IMR-90 (cell line): ENCODE measurements at regions not wholly inside any gene's neighbourhood (a gene's known extent, or its start where the extent isn't known, plus 50 kb on each side); places are given as distances from the start of the nearest gene placed in this dataset.

Source experiments
- ATAC-seq: fragments of 200-7000 bp; cut with Tn5 transposase; 2 replicates; pipeline ENCODE4 v1.9.1; 2020; ENCODE audit warnings: low read depth, mild to moderate bottlenecking, moderate library complexity
- BruUV-seq: library from RNA; stranded (reverse); fragments of 400-500 nt; replicated peaks from 2 replicates; lab custom pipeline; 2021; lab: Mats Ljungman, UMichigan
- CTCF ChIA-PET: fragments of 300-600 bp; formaldehyde crosslinking; extraction: SDS; loops from one replicate; lab custom pipeline; 2021; ENCODE audit warnings: antibody characterized with exemption; lab: Yijun Ruan, JAX
- POLR2A ChIA-PET: fragments of 300-600 bp; sonication (Branson Sonifier 250); formaldehyde crosslinking; loops from one replicate; lab custom pipeline; 2022; ENCODE audit warnings: antibody characterized with exemption; ENCODE audit not compliant: unreplicated experiment; lab: Charles Lee
- DNase-seq: peaks from one replicate; pipeline ENCODE4 v3.0.0; 2013
- H2AFZ ChIP-seq: replicated peaks from 2 replicates; pipeline ENCODE3; 2013; ENCODE audit warnings: low read length, mild to moderate bottlenecking; ENCODE audit not compliant: poor library complexity
- H2AK5ac ChIP-seq: 2 replicates; pipeline ENCODE4 v1.6.1; 2013; ENCODE audit warnings: low read depth, low read length, inconsistent platforms
- H2AK9ac ChIP-seq: replicated peaks from 2 replicates; pipeline ENCODE3; 2013; ENCODE audit warnings: mild to moderate bottlenecking, low read depth, low read length, moderate library complexity; ENCODE audit not compliant: poor library complexity
- H2BK120ac ChIP-seq: 2 replicates; pipeline ENCODE4 v1.6.1; 2013; ENCODE audit warnings: low read depth, low read length, inconsistent platforms
- H2BK15ac ChIP-seq: 3 replicates; pipeline ENCODE4 v1.6.1; 2013; ENCODE audit warnings: low read depth, low read length, inconsistent platforms
- H2BK20ac ChIP-seq: 2 replicates; pipeline ENCODE4 v1.6.1; 2013; ENCODE audit warnings: low read depth, mild to moderate bottlenecking, inconsistent platforms, low read length, moderate library complexity
- H2BK5ac ChIP-seq: 2 replicates; pipeline ENCODE4 v1.6.1; 2013; ENCODE audit warnings: mild to moderate bottlenecking, low read depth, low read length, inconsistent platforms; ENCODE audit not compliant: poor library complexity, severe bottlenecking
- H3K14ac ChIP-seq: replicated peaks from 2 replicates; pipeline ENCODE4 v1.6.1; 2013; ENCODE audit warnings: low read depth, low read length, inconsistent platforms
- H3K18ac ChIP-seq: 2 replicates; pipeline ENCODE4 v1.6.1; 2013; ENCODE audit warnings: low read depth, low read length, control low read depth
- H3K23ac ChIP-seq: 2 replicates; pipeline ENCODE4 v1.6.1; 2013; ENCODE audit warnings: low read depth, low read length, inconsistent platforms
- H3K27ac ChIP-seq: 2 replicates; pipeline ENCODE4 v1.5.1; 2013; ENCODE audit warnings: mild to moderate bottlenecking, control low read depth, low read length; ENCODE audit not compliant: insufficient read depth
- H3K27me3 ChIP-seq: 2 replicates; pipeline ENCODE4 v1.6.1; 2013; ENCODE audit warnings: low read length; ENCODE audit not compliant: control insufficient read depth, insufficient read depth
- H3K36me3 ChIP-seq: 2 replicates; pipeline ENCODE4 v1.6.1; 2013; ENCODE audit warnings: low read length, mixed read lengths; ENCODE audit not compliant: control insufficient read depth, insufficient read depth
- H3K4ac ChIP-seq: 2 replicates; pipeline ENCODE4 v1.6.1; 2013; ENCODE audit warnings: low read depth, low read length, inconsistent platforms
- H3K4me1 ChIP-seq: 2 replicates; pipeline ENCODE4 v1.6.1; 2013; ENCODE audit warnings: low read length, mixed read lengths; ENCODE audit not compliant: control insufficient read depth, insufficient read depth
- H3K4me2 ChIP-seq: 2 replicates; pipeline ENCODE4 v1.6.1; 2013; ENCODE audit warnings: low read depth, mild to moderate bottlenecking, control low read depth, low read length, moderate library complexity
- H3K4me3 ChIP-seq: 2 replicates; pipeline ENCODE4 v1.5.1; 2013; ENCODE audit warnings: low read depth, mild to moderate bottlenecking, control low read depth, low read length, moderate library complexity; ENCODE audit not compliant: insufficient read depth
- H3K56ac ChIP-seq: 2 replicates; pipeline ENCODE4 v1.6.1; 2013; ENCODE audit warnings: low read length, inconsistent platforms; ENCODE audit not compliant: insufficient read depth; ENCODE audit errors: extremely low read depth
- H3K79me1 ChIP-seq, 2 experiments: 2 replicates each; pipeline ENCODE4 v1.6.1; 2013; ENCODE audit warnings: low read length in 2 of 2, inconsistent platforms in 1 of 2, low read depth in 1 of 2
- H3K9ac ChIP-seq: 2 replicates; pipeline ENCODE4 v1.6.1; 2013; ENCODE audit warnings: low read depth, low read length, control low read depth
- H3K9me1 ChIP-seq: 2 replicates; pipeline ENCODE4 v1.6.1; 2013; ENCODE audit warnings: low read length, inconsistent platforms; ENCODE audit not compliant: insufficient read depth
- H3K9me3 ChIP-seq: 2 replicates; pipeline ENCODE4 v1.6.1; 2013; ENCODE audit warnings: low read length; ENCODE audit not compliant: control insufficient read depth, insufficient read depth
- H4K20me1 ChIP-seq: 2 replicates; pipeline ENCODE4 v1.6.1; 2013; ENCODE audit warnings: low read length, inconsistent platforms; ENCODE audit not compliant: insufficient read depth
- H4K5ac ChIP-seq: 2 replicates; pipeline ENCODE4 v1.6.1; 2013; ENCODE audit warnings: mild to moderate bottlenecking, low read depth, low read length, control low read depth
- H4K8ac ChIP-seq, 2 experiments: 2 replicates each; pipeline ENCODE4 v1.6.1; 2013; ENCODE audit warnings: low read depth in 2 of 2, low read length in 2 of 2, control low read depth in 1 of 2, inconsistent platforms in 1 of 2
- H4K91ac ChIP-seq: 2 replicates; pipeline ENCODE4 v1.6.1; 2013; ENCODE audit warnings: low read depth, low read length, inconsistent platforms; ENCODE audit not compliant: insufficient read depth
- BHLHE40 ChIP-seq: fragments of 150-350 bp; IDR thresholded peaks from 2 replicates; pipeline ENCODE4 v1.6.1; 2016; ENCODE audit warnings: mild to moderate bottlenecking, low read depth, low read length
- CEBPB ChIP-seq: IDR thresholded peaks from 2 replicates; pipeline ENCODE4 v1.6.1; 2012; ENCODE audit warnings: low read depth, low read length, improper control_type of control experiment
- CHD1 ChIP-seq: IDR thresholded peaks from 2 replicates; pipeline ENCODE4 v1.6.1; 2012; ENCODE audit warnings: low read depth, low read length, improper control_type of control experiment
- FOS ChIP-seq: fragments of 150-350 bp; IDR thresholded peaks from 2 replicates; pipeline ENCODE4 v1.6.1; 2016; ENCODE audit warnings: low read depth, low read length
- MAFK ChIP-seq: IDR thresholded peaks from 2 replicates; pipeline ENCODE4 v1.6.1; 2012; ENCODE audit warnings: low read depth, low read length, improper control_type of control experiment
- MAZ ChIP-seq: IDR thresholded peaks from 2 replicates; pipeline ENCODE4 v1.6.1; 2012; ENCODE audit warnings: low read depth, mild to moderate bottlenecking, low read length, improper control_type of control experiment, moderate library complexity, borderline replicate concordance
- MXI1 ChIP-seq: IDR thresholded peaks from 2 replicates; pipeline ENCODE4 v1.6.1; 2012; ENCODE audit warnings: low read depth, mild to moderate bottlenecking, low read length, moderate library complexity, borderline replicate concordance
- NFE2L2 ChIP-seq: fragments of 150-350 bp; IDR thresholded peaks from 2 replicates; pipeline ENCODE4 v1.6.1; 2016; ENCODE audit warnings: low read depth, mild to moderate bottlenecking, low read length
- POLR2A ChIP-seq: IDR thresholded peaks from 2 replicates; pipeline ENCODE4 v1.6.1; 2012; ENCODE audit warnings: mild to moderate bottlenecking, low read depth, low read length
- RAD21 ChIP-seq: IDR thresholded peaks from 2 replicates; pipeline ENCODE4 v1.6.1; 2012; ENCODE audit warnings: low read length, improper control_type of control experiment
- RCOR1 ChIP-seq: IDR thresholded peaks from 2 replicates; pipeline ENCODE4 v1.6.1; 2012; ENCODE audit warnings: mild to moderate bottlenecking, low read length, improper control_type of control experiment; ENCODE audit not compliant: insufficient replicate concordance
- RFX5 ChIP-seq: IDR thresholded peaks from 2 replicates; pipeline ENCODE4 v1.8.0; 2012; ENCODE audit warnings: low read depth, mild to moderate bottlenecking, low read length, moderate library complexity
- SMC3 ChIP-seq: fragments of 150-350 bp; IDR thresholded peaks from 2 replicates; pipeline ENCODE4 v1.6.1; 2016; ENCODE audit warnings: low read depth, mild to moderate bottlenecking, antibody characterized with exemption, low read length, moderate library complexity
- WGBS, 2 experiments: methylation state at CpG; one replicate each; pipeline versions ENCODE4 v1.1.5 to v1.1.7; 2013; ENCODE audit warnings: missing lambda C conversion rate in 2 of 2; ENCODE audit not compliant: insufficient read length in 1 of 2; ENCODE audit errors: extremely low coverage in 2 of 2; 5-methylcytosine and 5-hydroxymethylcytosine counted together
- dilution Hi-C: fragments of 300-500 bp; cut with HindIII; formaldehyde crosslinking; loops from one replicate; pipeline ENCODE4 v1.14.3; 2018; ENCODE audit warnings: low sequenced_read_pairs; ENCODE audit not compliant: unreplicated experiment
- in situ Hi-C: fragments of 300-500 bp; cut with MboI; formaldehyde crosslinking; loops from 3 replicates; pipeline ENCODE4 v1.14.3; 2019; ENCODE audit warnings: low sequenced_read_pairs, inconsistent platforms, mixed read lengths
- intact Hi-C: fragments of 100-400 bp; cut with micrococcal nuclease; formaldehyde crosslinking; loops from 2 replicates; pipeline ENCODE4 v1.10.0; 2022
- TF ChIP-seq, protein P1 (sequence below): fragments of 150-350 bp; IDR thresholded peaks from 2 replicates; pipeline ENCODE4 v1.6.1; 2016; ENCODE audit warnings: low read depth, mild to moderate bottlenecking, low read length, moderate library complexity, borderline replicate concordance
- TF ChIP-seq, protein P2 (sequence below): conservative IDR thresholded peaks from 2 replicates; pipeline ENCODE4 v1.5.1; 2012; ENCODE audit warnings: mild to moderate bottlenecking, low read depth, low read length, improper control_type of control experiment
- TF ChIP-seq, protein P3 (sequence below): fragments of 150-350 bp; IDR thresholded peaks from 2 replicates; pipeline ENCODE4 v1.6.1; 2017; ENCODE audit warnings: mild to moderate bottlenecking, antibody characterized with exemption, low read length, low read depth

DNA sequence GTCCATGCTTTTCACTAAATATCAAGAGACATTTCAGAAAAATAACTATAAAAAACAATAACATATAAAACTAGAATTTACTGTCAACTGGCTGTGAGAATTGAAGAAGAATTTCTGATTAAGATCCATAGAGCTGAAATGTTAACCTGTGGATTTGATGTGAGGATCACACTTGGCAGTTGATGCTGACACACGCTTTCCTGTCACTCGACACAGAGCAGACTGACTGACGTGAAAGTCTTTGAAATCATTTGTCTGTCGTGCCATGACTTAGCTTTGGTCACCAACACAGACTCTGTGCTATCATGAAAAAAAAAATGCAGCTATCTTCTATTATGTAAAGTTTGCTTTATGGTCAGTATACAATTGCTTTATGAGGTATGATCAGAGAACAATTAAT, 706.0 kb upstream of the ZP4 start:
- ATAC-seq (no peak), DNase-seq (no peak)
- Histone ChIP-seq H4K91ac (no peak overlapping the region), H3K36me3 (no peaks in the 10 kb centered on the region), H3K9me1 (no peaks in the 10 kb centered on the region), H3K18ac (no peak overlapping the region), H3K9ac (no peak overlapping the region), H2AK5ac (no peak overlapping the region), H3K4me3 (no peak overlapping the region), H3K23ac (no peak overlapping the region), H3K4me2 (no peak overlapping the region), H2BK15ac (no peak overlapping the region), H2BK20ac (no peak overlapping the region), H3K4ac (no peak overlapping the region), H3K79me1 (no peaks in the 10 kb centered on the region), H4K5ac (no peak overlapping the region), H4K20me1 (no peaks in the 10 kb centered on the region), H3K56ac (no peak overlapping the region), H2BK5ac (no peak overlapping the region), H4K8ac (no peak overlapping the region), H2AK9ac (no peak overlapping the region), H3K14ac (no peak overlapping the region), H3K27me3 (no peaks in the 10 kb centered on the region), H3K9me3 (no peaks in the 10 kb centered on the region), H2BK120ac (no peak overlapping the region), H2AFZ (no peak overlapping the region), H3K4me1 (no peaks in the 10 kb centered on the region), H3K27ac (no peak overlapping the region)
- TF ChIP-seq POLR2A, result no peak
- TF ChIP-seq SMC3, result no peak
- no peak for TF ChIP-seq CEBPB
- TF ChIP-seq MAZ, result no peak
- no peak for TF ChIP-seq FOS
- TF ChIP-seq CHD1, result no peak
- no peak for TF ChIP-seq BHLHE40
- TF ChIP-seq RCOR1, result no peak
- TF ChIP-seq NFE2L2, result no peak
- TF ChIP-seq MAFK, result no peak
- no peak for TF ChIP-seq MXI1
- TF ChIP-seq, protein P1, sequence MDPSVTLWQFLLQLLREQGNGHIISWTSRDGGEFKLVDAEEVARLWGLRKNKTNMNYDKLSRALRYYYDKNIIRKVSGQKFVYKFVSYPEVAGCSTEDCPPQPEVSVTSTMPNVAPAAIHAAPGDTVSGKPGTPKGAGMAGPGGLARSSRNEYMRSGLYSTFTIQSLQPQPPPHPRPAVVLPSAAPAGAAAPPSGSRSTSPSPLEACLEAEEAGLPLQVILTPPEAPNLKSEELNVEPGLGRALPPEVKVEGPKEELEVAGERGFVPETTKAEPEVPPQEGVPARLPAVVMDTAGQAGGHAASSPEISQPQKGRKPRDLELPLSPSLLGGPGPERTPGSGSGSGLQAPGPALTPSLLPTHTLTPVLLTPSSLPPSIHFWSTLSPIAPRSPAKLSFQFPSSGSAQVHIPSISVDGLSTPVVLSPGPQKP, result no peak
- TF ChIP-seq, protein P2, sequence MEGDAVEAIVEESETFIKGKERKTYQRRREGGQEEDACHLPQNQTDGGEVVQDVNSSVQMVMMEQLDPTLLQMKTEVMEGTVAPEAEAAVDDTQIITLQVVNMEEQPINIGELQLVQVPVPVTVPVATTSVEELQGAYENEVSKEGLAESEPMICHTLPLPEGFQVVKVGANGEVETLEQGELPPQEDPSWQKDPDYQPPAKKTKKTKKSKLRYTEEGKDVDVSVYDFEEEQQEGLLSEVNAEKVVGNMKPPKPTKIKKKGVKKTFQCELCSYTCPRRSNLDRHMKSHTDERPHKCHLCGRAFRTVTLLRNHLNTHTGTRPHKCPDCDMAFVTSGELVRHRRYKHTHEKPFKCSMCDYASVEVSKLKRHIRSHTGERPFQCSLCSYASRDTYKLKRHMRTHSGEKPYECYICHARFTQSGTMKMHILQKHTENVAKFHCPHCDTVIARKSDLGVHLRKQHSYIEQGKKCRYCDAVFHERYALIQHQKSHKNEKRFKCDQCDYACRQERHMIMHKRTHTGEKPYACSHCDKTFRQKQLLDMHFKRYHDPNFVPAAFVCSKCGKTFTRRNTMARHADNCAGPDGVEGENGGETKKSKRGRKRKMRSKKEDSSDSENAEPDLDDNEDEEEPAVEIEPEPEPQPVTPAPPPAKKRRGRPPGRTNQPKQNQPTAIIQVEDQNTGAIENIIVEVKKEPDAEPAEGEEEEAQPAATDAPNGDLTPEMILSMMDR, result no peak
- TF ChIP-seq RFX5, result no peak
- TF ChIP-seq RAD21, result no peak
- TF ChIP-seq, protein P3, sequence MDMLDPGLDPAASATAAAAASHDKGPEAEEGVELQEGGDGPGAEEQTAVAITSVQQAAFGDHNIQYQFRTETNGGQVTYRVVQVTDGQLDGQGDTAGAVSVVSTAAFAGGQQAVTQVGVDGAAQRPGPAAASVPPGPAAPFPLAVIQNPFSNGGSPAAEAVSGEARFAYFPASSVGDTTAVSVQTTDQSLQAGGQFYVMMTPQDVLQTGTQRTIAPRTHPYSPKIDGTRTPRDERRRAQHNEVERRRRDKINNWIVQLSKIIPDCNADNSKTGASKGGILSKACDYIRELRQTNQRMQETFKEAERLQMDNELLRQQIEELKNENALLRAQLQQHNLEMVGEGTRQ, result no peak
- dilution Hi-C loops (no loop called here), in situ Hi-C loops (no loop called here), intact Hi-C loops (no loop called here)
- no TSS peak for BruUV-seq
- POLR2A ChIA-PET, result no interaction called here
- WGBS, 2 experiments, result no CpG with 5 or more reads among the region's 4 CpGs
- CTCF ChIA-PET, result no interaction called here
